GM19025 (cell line): ENCODE measurements at regions not wholly inside any gene's neighbourhood (a gene's known extent, or its start where the extent isn't known, plus 50 kb on each side); places are given as distances from the start of the nearest gene placed in this dataset.

Experiments used
- ATAC-seq: cut with Tn5 transposase; IDR thresholded peaks from one replicate; pipeline ENCODE4 v1.9.1; 2021; ENCODE audit warnings: mild to moderate bottlenecking, low read depth, moderate library complexity; ENCODE audit not compliant: unreplicated experiment

DNA sequence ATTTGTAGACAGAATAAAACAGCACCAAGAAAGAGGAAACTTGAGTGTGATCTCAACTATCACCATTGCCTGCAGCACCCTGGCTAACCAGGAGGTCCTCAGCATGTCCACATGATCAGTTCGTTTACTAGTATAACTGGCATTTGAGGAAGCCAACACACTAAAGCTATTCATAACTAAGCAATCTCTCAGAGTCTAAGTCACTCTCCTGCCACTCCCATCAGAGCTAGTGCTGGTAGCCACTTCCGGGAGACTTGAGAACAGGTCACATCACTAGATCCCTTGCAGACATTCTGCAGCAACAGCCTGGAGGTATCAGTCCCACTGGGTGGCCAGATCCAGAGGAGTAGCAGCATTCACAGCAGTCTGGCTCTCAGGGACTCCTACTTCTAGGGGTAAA is 352.9 kb upstream of the OR4E1 start:
- ATAC-seq = no peak

GRCh38 chr14:22025879-22026278 is 352.3 kb upstream of the OR4E1 start:
- no peak for ATAC-seq

DNA sequence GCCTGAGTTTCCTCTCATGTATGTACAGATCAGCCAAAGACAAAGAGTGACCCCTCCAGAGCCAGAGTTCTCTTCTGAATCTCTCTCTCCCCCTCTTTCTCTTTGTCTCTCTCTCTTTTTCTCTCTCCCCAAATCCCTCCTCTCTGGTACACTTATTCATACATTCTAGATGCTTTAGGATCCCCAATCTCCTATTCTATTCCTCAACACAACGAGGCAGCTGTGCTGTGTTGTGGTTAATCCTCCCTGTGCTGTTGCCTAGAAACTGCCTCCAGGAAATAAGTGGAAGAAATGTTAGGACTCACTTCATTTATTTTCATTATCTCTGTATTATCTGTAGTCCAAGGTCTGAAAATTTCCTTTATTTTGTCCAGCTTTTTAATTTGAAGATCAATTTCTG is 350.5 kb upstream of the OR4E1 start:
- no peak for ATAC-seq

- ATAC-seq = no peak
Measured at GRCh38 chr14:22018890-22019289, 345.3 kb upstream of the OR4E1 start.

- no peak for ATAC-seq
Measured at GRCh38 chr14:22012452-22012851, 338.8 kb upstream of the OR4E1 start.

DNA sequence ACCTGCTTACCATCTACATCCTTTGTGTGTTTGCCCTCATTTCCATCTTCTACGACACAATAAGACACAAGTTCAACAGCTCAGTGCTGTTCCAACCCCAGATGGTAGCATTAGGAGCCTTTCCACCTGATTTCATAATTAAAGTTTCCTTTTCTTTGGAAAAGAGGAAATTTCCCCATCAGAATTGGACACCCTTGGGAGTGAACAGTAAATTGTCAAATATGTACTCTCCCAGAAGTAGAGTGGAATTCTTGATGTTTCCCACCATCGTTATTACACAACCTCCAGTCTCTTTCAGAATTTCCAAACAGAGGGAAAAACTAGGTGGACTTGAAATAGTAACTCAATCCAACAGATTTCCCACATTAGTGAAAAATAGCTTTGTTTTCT is 337.6 kb upstream of the OR4E1 start:
- ATAC-seq = no peak

GRCh38 chr14:22010545-22011252 is 337.1 kb upstream of the OR4E1 start:
- ATAC-seq = no peak

DNA sequence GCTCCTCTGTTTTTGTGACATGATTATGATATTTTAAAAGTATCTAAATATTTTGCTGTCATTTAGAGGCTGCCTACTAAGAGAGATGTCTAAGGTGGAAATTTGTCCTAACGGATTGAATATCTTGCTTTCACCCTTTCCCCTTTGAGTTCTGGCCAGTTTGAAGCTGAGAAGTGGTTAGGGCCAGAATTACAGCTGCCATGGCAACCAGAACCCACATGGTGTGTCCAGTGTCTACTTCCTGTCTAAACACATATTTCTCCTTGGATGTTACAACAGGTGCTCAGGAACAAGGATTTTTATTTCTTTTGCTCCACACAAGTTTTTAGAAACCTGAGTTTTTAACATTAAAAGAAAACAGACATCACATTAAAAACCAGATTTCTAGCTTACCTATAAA is 335.1 kb upstream of the OR4E1 start:
- ATAC-seq = no peak

DNA sequence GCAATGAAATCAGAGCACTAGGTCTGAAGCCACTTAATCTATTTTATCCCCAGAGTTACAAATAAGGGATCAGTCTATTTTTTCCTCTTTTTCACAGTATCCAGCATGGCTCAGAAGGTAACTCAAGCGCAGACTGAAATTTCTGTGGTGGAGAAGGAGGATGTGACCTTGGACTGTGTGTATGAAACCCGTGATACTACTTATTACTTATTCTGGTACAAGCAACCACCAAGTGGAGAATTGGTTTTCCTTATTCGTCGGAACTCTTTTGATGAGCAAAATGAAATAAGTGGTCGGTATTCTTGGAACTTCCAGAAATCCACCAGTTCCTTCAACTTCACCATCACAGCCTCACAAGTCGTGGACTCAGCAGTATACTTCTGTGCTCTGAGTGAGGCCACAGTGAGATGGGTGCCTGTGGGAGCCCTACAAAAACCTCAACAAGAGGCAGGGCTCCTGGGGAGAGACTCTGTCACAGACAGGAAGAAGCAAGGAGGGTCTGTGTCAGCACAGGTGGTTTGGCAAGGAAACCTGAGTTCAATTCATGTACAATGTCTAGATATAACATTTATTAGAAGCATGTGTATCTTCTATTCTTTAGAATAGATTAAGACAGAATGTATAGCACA is 334.3 kb upstream of the OR4E1 start:
- no peak for ATAC-seq

- no peak for ATAC-seq
Measured at GRCh38 chr14:22007363-22007762, 333.7 kb upstream of the OR4E1 start.

GRCh38 chr14:22003461-22003860 is 329.8 kb upstream of the OR4E1 start:
- no peak for ATAC-seq

GRCh38 chr14:22002860-22003284 is 329.3 kb upstream of the OR4E1 start:
- ATAC-seq = no peak

- no peak for ATAC-seq
Measured at GRCh38 chr14:21999402-21999801, 325.8 kb upstream of the OR4E1 start.

- no peak for ATAC-seq
Measured at GRCh38 chr14:21997300-21997699, 323.7 kb upstream of the OR4E1 start.

DNA sequence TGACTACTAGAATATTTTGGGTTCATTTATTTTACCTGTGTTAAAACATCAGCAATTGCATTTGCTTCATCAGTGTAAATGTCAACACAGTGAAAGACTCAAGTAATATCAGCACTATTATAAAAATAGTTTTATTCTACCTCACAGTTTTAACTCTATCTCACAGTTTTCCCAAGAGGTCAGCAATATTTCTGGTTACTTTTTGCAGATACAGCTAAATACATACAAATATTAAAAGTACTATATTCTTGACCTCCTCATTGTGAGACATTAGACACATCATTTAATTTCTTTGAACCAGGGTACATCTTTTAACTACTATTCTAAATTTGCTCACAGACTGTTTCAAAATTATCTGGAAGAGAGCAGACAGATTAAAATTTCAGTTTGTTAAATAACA is 321.7 kb upstream of the OR4E1 start:
- ATAC-seq = no peak

DNA sequence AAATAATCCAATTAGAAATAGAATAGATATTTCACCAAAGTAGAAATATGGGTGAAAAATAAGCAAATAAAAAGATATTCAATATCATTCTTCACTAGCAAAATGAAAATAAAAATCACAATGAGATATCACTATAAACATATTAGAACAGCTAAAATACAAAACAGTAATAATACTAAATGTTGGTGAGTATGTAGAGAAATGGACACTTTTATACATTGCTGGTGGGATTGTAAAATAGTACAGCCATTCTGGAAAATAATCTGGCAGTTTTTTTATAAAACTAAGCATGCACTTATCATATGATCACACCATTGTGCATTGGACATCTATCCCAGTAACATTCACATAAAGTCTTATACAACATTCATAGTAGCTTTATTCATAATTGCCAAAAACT is 320.2 kb upstream of the OR4E1 start:
- ATAC-seq = no peak

DNA sequence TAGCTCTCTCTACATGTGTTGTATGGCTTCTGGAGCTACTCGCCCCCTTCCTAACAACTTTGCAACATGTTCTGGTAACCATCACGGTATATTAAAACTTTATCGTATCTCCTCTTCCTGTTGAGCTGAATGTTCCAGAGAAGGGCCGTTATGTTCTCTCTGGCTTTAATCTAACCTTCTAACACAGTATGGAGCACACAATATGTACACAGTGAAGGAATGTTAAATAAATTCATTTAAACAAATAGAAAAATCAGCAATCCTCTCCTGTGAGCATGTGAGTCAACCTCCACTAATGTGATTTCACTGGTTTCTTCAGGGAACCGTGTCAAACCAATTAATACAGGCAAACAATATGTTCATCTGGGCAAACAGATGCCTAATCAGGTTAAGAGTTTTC is 319.5 kb upstream of the OR4E1 start:
- no peak for ATAC-seq

DNA sequence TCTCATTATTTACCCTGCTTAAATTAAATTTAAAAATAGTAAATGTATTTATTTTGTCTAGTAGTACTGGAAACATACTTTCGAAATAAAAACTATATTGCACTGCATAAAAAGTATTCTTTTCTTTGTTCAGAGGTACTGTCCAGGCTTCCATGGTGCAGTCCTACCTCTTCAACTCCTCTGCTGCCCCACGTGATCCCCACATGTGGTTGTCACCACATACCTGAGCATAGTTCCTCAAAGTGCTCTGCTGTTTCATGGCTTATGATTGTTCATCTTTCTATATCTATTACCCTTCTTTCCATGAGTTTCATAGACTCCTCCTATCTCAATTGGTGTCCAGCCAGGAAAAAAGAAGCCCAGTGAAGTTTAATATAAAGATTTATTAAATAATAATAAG is 317.5 kb upstream of the OR4E1 start:
- ATAC-seq = no peak

- no peak for ATAC-seq
Measured at GRCh38 chr14:21990116-21990515, 316.5 kb upstream of the OR4E1 start.

- no peak for ATAC-seq
Measured at GRCh38 chr14:21989090-21989489, 315.5 kb upstream of the OR4E1 start.

- ATAC-seq = no peak
Measured at GRCh38 chr14:21988413-21988812, 314.8 kb upstream of the OR4E1 start.

DNA sequence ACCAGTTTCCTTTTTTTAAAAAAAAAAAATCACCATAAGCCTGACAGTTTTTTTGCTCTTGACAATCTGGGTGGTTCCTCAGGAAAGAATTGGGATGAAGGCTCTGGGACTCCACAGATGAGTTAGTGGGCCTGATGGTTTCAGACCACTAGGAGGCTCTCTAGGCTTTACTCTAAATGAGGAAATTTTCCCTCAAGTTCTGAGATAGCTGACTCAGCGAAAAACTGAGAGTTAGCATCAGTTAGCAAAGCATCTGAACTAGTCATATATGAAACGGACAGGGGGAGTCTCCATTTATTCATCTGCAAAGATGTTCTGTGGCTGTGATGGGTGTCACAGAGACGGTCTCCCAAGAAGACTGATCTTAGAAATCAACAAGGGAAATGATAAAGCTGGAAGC is 314.3 kb upstream of the OR4E1 start:
- ATAC-seq = no peak
